ENCODE measurements at regions not wholly inside any gene's neighbourhood (a gene's known extent, or its start where the extent isn't known, plus 50 kb on each side); places are given as distances from the start of the nearest gene placed in this dataset.
A peak's percentile ranks its signal among the peaks of the same experiment; 100 is the strongest.
"Not testable (repeated sequence)": the region's sequence is repeated elsewhere in the genome, so short reads cannot be mapped to it uniquely, and the experiment has no call there.

DNA sequence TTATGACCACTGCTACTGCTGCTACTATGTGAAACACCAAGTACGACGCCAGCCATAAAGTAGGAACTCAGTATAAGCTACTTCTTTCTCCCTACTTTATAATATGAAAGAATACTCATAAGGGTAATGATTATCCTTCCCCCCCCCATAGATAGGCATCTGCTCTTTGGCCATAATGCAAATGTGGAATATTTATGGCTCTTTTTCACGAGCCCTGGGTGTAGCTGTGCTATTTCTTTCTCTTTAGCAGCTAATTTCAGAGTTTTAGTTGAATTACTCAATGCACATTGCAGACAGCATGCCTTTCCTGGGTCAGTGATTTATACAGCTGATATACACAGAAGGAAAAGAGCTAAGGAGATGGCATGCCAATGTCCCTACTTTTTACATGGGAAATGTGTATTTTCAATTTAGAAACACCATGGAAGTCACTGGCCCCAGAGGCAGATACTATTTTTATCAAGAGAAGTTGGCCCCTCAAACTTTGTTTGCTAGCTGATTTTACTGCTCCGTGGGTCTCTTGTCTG lies 234.1 kb upstream of the KIAA1217 start:
- no peak for DNase-seq

DNA sequence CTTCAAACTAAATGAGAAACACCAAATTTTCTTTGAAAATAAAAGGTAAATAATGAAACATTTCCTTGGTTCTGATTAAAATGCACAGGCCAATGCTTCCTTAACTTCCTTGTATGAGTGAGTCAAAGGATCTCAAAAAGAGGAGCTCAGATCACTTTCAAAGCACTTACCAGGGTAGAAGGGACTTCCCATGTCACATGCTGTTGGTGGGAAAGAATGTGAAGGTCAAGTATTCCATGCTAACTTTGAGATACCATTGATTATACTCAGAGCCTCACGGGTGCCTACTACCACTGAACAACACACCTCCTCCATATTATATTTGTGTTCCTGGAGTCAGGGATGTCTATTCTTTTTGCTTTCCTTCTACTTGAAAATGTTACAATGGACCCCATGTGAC lies 233.5 kb upstream of the KIAA1217 start:
- DNase-seq: no peak

DNA sequence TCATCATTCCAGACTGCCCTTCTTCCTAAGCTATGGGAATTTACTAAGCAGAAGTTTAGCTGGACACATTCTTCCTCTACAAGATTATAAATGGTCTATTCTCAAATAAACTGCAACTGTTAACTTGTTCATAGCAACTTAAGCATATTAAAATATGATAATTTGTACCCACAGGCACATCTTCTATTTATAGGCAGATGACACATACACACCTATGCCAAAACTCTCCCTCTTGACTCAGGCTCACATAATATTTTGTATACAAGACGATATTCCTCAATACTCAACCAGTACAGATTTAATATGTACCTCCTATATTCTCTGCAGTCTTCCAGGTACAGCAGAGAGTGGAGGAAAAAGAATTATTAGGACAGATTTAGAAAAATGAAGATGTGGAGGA lies 232.7 kb upstream of the KIAA1217 start:
- DNase-seq: no peak

DNA sequence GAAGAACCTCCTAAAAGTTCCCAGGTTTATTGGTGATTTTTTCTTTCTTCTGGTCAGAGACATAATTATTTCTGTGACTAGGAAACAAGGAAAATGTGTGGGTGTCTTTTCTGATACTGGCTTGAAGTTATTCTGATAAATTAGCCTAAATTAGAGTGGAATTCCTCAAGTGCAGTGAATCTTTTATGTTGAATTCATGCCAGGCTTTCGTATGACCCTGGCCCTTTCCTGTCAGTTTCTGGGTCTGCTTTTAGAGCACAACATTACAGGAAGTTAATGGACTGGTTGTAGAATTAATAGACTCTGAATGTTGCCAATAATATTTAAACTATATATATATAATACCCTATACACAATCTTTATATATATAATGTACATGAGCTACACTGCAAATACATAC lies 230.6 kb upstream of the KIAA1217 start:
- no peak for DNase-seq

DNA sequence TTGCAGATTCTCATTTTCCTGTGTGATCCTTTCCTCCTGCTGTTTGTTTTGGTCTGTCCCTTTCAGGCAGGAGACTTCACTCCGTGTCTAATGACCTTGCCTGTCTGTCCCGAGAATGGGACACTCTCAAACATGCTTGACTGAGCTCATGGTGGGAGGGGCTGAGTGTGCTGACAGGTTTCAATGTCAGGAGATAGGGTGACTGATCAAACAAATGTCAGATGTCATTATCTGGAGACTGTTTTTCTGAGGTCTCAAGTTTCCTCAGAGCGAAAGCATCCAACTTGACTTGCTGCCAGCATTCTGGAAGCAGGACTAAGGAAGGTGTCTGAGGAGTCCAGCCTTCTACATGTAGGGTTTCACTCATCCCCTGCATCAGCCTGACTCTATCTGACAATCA lies 228.8 kb upstream of the KIAA1217 start:
- no peak for DNase-seq

DNA sequence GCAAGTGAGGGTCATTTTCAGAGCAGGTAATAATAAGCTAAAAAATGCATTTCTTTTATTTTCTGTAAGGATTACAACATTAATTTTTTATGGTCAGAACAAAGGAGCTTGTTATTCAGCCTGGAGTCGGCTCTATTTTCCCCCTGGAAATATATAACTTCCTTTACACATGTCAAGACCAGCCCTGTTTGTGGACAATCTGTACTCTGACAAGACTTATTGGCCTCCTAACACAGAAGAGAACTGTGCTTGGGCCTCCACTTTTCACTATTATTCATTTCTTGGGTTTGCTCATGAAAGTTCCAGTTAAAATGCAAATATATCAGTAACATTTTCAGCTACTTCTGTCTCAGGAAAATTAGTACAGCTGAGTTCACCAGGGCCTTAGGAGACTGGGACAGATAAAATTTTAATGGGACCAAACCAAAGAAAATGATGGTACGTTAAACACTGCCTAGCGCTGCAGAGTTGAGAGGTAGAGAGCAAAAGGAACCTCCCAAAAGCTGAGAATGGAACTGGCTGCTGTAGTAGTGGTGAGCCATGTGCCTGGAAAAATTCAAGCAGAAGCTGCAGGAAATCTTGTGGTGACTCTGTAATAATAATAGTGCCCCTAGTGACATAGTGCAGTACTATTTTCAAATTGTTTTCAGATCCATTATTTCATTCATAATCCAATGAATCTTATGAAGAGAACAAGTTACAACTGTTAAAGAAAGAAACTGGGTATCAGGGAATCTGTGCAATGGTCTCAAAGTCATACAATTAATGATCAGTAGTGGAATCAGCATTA lies 227.2 kb upstream of the KIAA1217 start:
- DNase-seq: no peak

DNA sequence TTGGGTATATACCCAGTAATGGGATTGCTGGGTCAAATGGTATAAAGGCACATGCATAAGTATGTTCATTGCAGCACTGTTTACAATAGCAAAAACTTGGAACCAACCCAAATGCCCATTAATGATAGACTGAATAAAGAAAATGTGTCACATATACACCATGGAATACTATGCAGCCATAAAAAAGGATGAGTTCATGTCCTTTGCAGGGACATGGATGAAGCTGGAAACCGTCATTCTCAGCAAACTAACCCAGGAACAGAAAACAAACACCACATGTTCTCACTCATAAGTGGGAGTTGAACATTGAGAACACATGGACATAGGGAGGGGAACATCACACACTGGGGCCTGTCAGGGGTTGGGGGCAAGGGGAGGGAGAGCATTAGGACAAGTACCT lies 224.5 kb upstream of the KIAA1217 start:
- not testable (repeated sequence) for DNase-seq

DNA sequence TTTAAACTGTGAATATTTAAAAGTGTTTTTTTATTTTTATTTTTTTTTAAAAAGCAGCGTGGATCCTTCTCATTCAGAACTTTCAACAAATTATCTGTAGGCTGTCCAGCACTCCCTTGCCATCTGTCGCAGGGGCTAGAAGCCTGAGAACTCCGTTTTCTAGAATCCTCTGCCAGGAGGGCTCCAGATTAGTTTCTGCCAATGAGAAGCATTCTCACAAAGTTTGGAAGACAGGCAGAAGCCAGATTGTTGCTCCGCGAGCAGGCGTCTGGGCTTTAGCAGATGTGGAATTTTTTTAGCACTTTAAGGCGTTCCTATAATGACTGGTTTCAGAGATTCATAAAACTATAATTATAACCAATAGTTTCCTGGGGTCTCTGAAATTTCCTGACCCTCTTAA lies 220.9 kb upstream of the KIAA1217 start:
- DNase-seq: no peak

DNA sequence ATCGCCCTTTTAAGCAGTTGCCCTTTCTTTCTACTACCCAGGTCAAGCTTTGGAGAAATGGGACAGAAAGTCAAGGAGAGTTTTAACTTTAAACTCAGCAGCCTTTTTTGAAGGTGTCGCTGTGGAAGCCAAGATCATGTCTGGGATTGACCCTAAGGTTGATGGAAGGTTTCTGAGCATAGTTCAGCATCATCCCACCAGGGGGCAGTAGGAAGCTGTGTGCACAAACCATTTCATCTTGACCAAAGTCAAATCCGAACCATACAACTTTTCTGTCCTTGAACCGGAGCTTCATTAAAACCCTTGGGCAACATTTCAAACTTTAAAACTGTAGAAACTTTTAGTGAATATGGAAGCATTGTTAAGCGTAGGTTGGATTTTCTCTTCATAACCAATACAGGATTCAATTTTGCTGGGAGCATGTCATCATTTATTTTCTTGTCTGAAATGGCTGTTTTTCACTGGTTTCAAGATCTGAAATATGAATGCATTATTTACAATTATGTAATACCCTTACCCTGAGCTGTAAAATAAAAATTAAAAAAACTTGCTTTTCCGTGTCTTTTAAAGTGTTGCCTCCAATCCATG lies 214.4 kb upstream of the KIAA1217 start:
- peak; percentile 21 to 46 for DNase-seq

DNA sequence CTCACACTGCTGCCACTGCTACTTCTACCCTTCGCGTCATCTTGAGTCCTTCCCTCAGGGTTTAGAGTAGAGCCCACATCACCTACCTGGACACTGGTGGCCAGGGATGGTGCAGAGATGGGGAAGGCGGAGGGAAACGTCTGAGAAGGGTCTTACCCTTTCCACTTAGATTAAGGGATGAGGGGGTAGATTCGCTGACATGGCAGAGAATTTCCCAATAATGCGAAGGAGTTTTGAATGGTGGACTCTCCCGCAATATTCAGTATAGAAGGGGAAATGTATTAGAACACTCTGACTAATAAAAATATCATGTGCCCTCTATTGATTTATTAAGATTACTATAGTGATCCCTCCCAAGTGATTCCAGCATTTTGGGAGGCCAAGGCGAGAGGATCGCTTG lies 209.5 kb upstream of the KIAA1217 start:
- no peak for DNase-seq

DNA sequence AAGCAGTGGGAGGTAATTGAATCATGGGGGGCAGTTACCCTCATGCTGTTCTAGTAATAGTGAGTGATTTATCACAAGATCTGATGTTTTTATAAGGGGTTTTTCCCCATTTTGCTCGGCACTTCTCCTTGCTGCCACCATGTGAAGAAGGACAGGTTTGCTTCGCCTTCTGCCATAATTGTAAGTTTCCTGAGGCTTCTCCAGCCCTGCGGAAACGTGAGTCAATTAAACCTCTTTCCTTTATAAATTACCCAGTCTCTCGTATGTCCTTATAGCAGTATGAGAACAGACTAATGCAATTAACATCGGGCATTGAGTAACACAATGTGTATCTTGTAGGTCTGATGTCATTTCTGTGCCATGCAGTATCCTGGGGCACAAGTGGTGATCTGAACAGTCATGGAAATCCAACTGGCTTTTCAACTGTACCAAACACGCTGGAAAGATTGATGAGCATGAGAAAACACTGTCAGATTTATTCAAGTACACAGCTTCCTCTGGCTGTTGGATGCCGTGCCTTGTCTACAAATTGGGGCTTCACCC lies 208.6 kb upstream of the KIAA1217 start:
- DNase-seq: no peak

DNA sequence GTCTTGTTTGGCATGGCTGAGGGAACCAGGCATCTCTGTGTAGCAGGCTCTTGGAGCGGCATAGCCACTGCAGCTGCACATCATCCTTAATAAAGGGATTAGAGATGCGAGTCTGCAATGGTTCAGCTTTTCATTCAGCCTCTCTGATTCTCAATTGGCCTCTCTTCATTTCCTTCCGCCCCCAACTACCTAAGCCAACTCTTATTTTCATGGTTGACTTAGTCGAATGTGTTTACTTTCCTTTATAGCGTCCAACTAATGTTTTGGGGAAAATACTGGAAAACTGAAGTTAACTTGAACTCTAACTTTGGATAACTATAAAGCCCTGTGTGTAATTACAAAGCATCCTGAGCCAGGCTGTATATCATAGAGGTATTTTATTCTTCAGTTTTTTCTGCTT lies 202.2 kb upstream of the KIAA1217 start:
- no peak for DNase-seq

DNA sequence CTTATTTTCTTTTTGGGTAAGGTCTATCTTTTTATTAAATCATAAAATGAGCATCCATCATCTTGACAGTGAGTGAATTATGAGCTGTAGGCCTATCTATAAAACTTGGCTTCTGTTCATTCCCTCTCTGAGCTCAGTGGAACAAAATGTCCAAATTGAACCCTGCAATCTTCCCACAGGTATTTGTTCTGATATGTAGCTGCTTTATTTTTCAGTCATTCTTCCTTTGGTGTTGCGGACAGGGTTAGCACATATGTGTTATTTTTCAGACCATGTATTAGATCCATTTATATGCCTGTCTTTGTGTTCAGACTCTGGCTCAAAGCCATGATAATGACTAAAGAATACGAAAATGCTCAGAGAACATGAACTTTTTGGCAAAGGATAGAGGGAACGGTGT lies 201.6 kb upstream of the KIAA1217 start:
- no peak for DNase-seq

DNA sequence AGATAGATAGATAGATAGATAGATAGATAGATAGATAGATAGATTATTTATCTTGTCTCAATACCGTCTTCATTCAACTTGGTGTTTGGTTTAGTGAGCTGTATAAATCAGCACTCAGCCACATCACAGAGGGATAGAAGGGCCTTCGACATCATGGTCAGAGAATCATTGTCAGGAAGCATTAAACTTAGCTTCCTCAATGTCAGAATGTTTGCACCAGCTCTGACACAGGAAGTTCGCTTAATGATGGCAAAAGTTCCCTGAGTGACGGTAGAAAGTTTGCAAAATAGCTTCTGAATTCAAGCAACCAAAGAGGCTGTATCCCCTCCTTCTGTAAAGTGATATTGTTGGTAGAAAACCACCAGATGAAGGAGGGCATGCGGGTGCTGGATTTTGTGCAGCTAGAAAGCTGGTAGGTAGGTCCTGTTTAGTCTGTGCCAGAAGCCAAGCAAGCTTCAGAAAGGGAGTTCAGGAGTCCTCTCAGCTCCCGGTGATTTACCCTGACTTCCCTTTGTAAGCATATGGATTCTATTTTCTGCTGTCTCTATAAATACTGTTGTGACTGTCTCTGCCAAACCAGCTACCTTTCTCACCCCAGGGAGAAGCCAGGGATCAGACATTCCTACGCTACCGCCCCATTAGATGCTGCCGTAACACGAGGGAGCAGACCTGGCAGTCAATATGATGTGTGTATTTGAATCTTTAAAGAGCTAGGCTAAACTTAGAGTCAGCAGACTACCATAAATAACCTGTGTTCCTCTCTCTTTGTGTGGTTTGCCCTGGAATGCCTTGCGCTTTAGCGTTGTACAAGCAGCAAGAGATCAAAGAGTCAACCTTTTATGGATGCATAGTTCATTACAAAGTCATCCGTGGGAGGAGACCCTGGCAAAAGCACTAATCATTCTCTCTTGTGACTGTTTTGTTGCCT lies 200.5 kb upstream of the KIAA1217 start:
- DNase-seq: no peak

DNA sequence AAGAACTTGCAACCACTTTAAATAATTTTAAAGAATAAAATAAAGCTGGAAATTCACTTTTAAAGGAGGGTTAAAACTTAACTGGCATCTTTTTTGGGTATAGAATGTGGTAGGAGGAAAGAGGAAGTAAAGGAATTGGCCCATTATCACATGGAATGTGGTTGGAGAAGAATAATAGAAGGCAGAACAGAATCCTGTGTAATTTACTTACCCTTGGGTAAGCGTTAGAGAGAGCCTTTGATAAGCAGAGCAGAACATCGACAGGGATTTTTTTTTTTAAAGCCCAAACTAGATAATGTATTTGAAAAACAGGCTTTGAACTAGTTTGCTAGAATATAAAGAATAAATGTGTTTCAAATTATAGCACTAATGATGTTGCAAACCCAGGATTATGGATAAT lies 199.8 kb upstream of the KIAA1217 start:
- DNase-seq: no peak

DNA sequence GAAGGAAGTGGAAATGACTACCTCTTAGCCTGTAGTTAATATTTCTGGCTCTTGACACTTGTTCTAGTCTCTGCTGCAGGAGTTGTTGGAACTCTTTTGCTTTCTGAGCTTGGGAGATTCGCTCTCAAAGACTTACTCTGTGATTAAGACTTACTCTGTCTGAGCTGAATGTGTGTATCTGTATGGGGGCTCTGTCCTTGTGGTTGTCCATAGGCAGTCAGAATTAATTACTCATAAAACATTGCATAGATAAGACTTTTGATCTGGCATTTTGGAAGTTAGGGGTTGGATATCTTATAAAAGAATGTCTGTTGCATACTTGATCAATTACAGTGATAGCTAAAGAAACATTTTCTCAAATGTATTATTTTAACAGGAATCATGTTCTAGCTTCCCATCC lies 199.2 kb upstream of the KIAA1217 start:
- no peak for DNase-seq

DNA sequence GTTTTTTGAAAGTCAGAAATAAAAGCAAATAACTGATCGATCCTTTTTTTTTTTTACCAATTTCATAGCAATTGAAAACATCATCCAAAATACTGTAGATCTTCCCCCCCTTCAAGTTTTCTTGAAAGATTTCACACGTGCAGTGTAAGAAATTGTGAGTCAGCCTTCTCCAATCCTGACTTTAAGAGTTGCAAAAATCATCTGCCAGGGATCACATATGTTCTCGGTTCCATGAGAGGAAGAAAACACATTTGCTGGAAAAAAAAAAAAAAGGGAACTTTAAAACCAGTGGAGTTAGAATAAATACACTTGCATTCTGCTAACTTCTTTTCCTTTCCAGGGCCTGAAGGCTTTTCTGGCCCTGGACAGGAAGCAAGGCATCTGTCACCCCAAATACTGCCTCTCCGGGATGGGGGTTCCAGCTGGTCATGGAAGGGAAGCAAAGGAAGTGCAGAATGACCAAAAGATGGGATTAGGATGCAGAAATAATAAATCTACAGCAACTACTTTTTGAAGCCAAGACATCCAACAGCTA lies 198.4 kb upstream of the KIAA1217 start:
- DNase-seq: no peak

DNA sequence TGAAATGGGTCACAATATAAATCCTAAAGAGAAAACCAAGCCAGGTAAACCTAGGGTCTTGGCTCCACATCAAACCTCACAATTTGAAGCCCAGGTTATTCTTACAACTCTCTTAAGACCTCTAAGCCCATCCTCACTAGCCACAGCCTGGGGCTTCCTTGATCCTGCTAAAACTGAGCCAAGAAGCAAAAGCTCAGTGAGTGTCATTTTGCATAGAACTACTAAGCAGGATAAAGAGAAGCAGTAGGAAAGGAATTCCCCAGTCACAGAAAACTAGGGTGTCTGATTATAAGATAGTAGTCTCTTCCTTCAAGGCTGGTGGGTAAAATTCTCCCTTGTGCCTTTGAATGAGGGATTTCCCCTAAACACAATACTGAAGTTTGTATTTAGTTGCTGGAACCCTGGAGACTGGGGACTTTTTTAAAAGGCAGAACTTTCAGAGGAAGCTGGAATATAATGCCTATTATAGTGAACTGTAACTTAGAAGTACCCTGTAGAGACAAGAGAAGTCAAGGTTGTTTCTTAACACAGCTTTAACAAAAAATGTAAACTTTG lies 196.6 kb upstream of the KIAA1217 start:
- no peak for DNase-seq

DNA sequence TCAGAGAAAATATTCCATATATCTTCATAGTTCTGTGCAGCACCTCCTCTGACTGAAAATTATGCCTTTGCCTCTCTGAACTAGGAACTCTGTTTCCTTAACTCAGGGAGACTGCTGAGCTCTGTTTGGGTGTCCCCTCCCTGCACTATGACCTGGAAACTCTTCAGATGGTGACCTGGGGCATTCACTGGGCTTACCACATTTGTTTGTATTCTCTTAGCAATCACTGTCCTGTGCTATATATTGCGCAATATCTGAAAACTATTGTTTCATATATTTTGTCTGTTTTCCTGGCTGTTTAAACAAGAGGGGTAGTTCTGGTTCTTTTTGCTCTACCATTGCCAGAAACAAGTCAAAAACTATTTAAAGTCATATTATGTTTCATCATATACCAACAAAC lies 181.8 kb upstream of the KIAA1217 start:
- DNase-seq: no peak

DNA sequence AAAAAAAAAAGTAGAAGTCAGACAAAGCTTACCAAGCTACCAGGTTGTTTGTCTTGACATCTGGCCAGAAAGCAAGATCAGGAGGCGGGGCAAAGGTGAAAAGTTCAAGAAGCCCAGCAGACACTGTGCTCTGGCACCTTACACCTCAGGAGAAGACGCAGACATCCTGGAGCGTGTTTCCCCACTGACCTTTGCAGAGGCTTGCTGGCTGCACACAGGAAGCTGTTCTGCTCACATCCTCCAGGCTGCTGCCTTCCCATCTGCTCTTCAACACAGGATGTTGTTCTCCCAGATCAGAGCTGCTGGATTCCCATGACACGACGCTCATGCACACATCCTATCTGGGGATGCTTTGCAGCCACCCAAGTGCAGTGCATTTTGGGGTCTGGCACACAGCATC lies 174.4 kb upstream of the KIAA1217 start:
- DNase-seq: no peak

DNA sequence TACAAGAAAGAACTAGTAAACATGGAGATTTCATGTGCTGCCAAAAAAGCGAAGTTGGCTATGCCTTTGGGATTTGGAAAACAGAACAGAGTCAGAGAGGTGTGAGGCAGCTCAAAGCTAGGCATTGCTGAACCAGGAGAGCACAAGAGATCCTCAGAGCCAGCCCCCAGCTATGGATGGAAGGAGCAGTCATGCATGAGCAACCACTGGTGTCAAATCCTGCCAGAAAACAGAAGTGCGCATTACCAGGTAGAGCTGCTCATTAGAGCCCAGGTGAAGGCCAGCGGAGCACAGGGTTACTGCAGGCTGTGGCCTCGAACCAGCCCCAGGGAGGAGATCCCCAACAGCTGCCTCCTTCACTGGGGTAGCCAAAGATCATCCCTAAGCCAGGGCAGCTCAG lies 173.2 kb upstream of the KIAA1217 start:
- DNase-seq: no peak

DNA sequence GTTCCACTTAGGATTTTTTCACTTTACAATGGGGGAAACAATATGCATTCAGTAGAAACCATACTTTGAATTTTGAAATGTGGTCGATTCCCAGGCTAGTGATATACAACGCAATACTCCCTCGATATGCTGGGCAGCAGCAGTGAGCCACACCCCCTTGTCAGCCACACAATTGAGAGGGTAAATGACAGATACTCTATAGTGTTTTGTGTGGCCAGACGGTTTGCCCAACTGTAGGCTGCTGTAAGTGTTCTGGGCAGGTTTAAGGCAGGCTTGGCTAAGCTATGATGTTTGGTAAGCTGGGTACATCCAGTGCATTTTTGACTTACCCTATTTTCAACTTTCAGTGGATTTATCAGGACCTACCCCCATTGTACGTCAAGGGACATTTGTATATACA lies 169.6 kb upstream of the KIAA1217 start:
- DNase-seq: no peak

DNA sequence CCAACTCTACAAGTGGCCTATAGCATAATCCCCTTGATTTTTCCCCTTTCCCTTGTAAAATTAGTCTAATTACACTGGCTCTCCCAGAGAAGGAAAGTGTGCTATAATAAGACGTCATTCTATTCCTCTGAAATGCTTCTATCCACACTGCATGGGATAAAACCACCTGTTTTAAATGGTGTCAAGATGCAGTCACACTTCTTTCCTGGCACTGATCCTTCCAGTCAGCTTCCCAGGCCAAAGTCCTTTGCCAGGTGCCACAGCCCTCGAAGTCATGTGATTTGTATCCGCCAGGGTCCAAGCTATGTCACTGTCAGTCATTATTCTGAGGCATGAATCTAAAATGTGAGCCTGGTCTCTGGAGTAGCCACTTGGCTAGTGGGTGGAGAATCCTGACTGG lies 169.0 kb upstream of the KIAA1217 start:
- DNase-seq: no peak
